Progenitor cell of endocrine pancreas (in vitro differentiated cells): ENCODE measurements at regions not wholly inside any gene's neighbourhood (a gene's known extent, or its start where the extent isn't known, plus 50 kb on each side); places are given as distances from the start of the nearest gene placed in this dataset.

ENCODE experiments used
- DNase-seq: peaks from one replicate; pipeline ENCODE4 v3.0.0; 2021; ENCODE audit warnings: low spot score; ENCODE audit not compliant: unreplicated experiment
- H3K27ac Mint-ChIP-seq: 2 replicates; pipeline ENCODE4 v1.8.0; 2021; ENCODE audit warnings: mild to moderate bottlenecking, moderate library complexity, mixed read lengths
- H3K27me3 Mint-ChIP-seq: 2 replicates; pipeline ENCODE4 v1.8.0; 2021; ENCODE audit warnings: mixed read lengths
- H3K36me3 Mint-ChIP-seq: 2 replicates; pipeline ENCODE4 v1.8.0; 2022; ENCODE audit warnings: mixed read lengths; ENCODE audit not compliant: insufficient read depth
- H3K4me1 Mint-ChIP-seq: 2 replicates; pipeline ENCODE4 v1.8.0; 2021; ENCODE audit warnings: low read depth, mixed read lengths
- H3K4me3 Mint-ChIP-seq: 2 replicates; pipeline ENCODE4 v1.8.0; 2021; ENCODE audit warnings: low read depth, mild to moderate bottlenecking, moderate library complexity, mixed read lengths
- H3K9me3 Mint-ChIP-seq: 2 replicates; pipeline ENCODE4 v1.8.0; 2021; ENCODE audit warnings: low read depth, mixed read lengths
- CTCF ChIP-seq: fragments of 200-600 bp; sonication (generic); IDR thresholded peaks from one replicate; pipeline ENCODE4 v1.5.0; 2021; ENCODE audit warnings: antibody characterized with exemption, mild to moderate bottlenecking; ENCODE audit not compliant: unreplicated experiment

DNA sequence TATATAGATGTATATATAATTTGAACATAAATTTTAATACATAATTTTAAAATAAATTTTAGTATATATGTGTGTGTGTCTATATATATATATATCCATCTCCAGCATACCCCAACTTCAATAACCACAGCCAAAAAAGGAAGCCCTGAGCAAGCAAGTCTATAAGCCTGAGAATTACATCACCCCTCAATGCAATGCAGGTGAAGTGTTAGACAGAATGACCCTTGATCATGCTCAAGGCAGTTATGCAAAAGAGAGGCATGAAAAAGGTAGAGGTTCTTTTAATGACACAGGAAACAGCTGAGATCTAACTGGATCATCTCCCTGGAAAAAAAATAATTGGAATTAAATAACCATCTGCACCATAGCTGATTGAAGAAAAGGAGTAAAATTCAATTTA is 557.9 kb upstream of the ANO5 start:
- Mint-ChIP-seq H3K36me3 (no peaks in the 10 kb centered on the region), H3K4me1 (no peaks in the 10 kb centered on the region), H3K9me3 (no peaks in the 10 kb centered on the region), H3K27ac (no peak overlapping the region), H3K4me3 (no peak overlapping the region), H3K27me3 (no peaks in the 10 kb centered on the region)
- no peak for DNase-seq
- TF ChIP-seq CTCF, result no peak

DNA sequence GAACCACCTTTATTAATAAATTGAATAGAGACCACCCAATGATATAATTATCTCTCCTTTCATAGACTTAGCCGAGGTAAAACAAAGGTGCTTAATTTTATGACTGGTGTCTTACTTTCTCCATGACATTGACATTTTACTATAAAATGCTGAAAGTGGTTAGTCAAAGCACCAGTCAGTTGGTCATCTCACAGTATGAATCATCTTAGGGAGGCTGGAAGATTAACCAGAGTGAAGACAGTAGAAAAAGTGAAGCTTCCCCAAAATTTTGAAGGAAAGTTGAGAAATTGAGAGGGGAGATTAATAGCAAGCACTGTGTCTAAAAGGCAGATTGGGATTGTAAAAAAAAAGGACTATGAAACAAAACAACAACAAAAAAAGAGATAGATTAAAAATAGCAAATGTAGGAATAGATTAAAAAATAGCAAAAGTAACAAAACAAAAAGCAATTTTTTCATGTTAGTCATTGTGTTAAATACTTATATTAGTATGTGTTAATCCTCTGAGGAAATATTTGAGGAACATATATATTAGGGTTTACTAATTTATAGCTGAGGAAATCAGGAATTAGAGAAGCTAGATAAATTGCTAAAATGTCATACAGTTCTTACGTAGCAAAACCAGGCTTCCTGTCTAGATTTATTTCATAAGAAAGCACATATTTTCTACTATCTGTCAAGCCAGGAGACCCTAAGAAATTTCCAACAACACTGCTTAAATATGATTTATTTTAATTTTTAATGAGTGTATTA is 557.3 kb upstream of the ANO5 start:
- no peak for DNase-seq
- Mint-ChIP-seq H3K36me3 (no peaks in the 10 kb centered on the region), H3K27ac (no peak overlapping the region), H3K9me3 (no peaks in the 10 kb centered on the region), H3K27me3 (no peaks in the 10 kb centered on the region), H3K4me1 (no peaks in the 10 kb centered on the region), H3K4me3 (no peak overlapping the region)
- TF ChIP-seq CTCF, result no peak

DNA sequence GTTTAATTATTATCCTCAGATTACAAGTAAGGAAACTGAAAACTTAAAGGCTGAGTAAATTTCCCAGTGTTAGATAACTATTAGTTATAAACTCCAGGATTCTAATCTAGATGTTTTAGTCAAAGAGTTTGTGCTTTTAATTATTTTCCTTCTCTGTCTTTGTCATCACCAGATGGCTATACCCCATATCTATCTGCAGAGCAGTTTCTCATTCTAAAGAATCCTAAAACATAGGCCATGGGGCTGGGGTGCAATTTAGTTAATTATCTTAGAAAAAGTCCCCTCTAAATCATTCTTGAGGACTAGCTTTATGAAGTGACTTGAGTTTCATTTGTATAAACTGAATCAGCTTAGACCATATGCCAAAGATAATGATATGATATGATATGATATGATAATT is 556.3 kb upstream of the ANO5 start:
- Mint-ChIP-seq H3K9me3 (no peaks in the 10 kb centered on the region), H3K36me3 (no peaks in the 10 kb centered on the region), H3K27me3 (no peaks in the 10 kb centered on the region)

GRCh38 chr11:21640491-21640890 is 552.4 kb upstream of the ANO5 start:
- peaks cover 4% of the 10 kb centered on the region for H3K4me1 Mint-ChIP-seq

More for the DNA sequence above, 556.3 kb upstream of the ANO5 start:
- Mint-ChIP-seq H3K4me3 (no peak overlapping the region), H3K27ac (no peak overlapping the region), H3K4me1 (no peaks in the 10 kb centered on the region)
- no peak for TF ChIP-seq CTCF
- DNase-seq, result no peak

GRCh38 chr11:21641869-21642268 is 551.0 kb upstream of the ANO5 start:
- peaks cover 4% of the 10 kb centered on the region for H3K4me1 Mint-ChIP-seq
- H3K27me3 Mint-ChIP-seq, result no peaks in the 10 kb centered on the region
- H3K4me3 Mint-ChIP-seq, result no peak overlapping the region
- no peaks in the 10 kb centered on the region for H3K9me3 Mint-ChIP-seq
- TF ChIP-seq CTCF, result no peak
- H3K27ac Mint-ChIP-seq, result no peak overlapping the region
- no peaks in the 10 kb centered on the region for H3K36me3 Mint-ChIP-seq
- no peak for DNase-seq

More at GRCh38 chr11:21640491-21640890, 552.4 kb upstream of the ANO5 start:
- no peak overlapping the region for H3K27ac Mint-ChIP-seq
- no peaks in the 10 kb centered on the region for H3K9me3 Mint-ChIP-seq
- TF ChIP-seq CTCF, result no peak
- no peak for DNase-seq
- H3K4me3 Mint-ChIP-seq, result no peak overlapping the region
- H3K36me3 Mint-ChIP-seq, result no peaks in the 10 kb centered on the region
- H3K27me3 Mint-ChIP-seq, result no peaks in the 10 kb centered on the region
